ENCODE measurements at regions not wholly inside any gene's neighbourhood (a gene's known extent, or its start where the extent isn't known, plus 50 kb on each side); places are given as distances from the start of the nearest gene placed in this dataset.

DNA sequence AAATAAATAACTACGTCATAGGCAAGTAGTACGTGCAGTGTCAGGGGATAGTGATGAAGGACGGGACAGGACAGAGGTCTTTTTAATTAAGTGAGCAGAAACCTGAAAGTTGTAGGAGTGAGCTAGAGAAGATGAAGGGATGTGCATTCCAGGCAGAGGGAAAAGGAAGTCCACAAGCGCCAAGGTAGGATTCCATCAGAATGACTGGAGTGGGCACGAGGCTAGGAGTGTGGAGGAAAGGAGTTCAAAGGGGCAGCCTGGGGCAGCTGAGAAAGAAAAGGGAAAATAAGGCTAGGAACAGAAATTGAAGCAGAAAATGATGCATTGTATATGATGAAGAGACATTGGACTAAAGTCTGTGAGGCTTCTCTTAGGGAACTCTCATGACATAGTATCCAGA is 192.2 kb upstream of the TLL1 start:
- TF ChIP-seq, protein P1, sequence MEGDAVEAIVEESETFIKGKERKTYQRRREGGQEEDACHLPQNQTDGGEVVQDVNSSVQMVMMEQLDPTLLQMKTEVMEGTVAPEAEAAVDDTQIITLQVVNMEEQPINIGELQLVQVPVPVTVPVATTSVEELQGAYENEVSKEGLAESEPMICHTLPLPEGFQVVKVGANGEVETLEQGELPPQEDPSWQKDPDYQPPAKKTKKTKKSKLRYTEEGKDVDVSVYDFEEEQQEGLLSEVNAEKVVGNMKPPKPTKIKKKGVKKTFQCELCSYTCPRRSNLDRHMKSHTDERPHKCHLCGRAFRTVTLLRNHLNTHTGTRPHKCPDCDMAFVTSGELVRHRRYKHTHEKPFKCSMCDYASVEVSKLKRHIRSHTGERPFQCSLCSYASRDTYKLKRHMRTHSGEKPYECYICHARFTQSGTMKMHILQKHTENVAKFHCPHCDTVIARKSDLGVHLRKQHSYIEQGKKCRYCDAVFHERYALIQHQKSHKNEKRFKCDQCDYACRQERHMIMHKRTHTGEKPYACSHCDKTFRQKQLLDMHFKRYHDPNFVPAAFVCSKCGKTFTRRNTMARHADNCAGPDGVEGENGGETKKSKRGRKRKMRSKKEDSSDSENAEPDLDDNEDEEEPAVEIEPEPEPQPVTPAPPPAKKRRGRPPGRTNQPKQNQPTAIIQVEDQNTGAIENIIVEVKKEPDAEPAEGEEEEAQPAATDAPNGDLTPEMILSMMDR (IDR thresholded peaks at IDR 0.05): no peak
- TF ChIP-seq POLR2A (IDR thresholded peaks at IDR 0.05): no peak

All from Peyer's patch (tissue), 4 donors.